GM18498 (cell line): ENCODE measurements at regions not wholly inside any gene's neighbourhood (a gene's known extent, or its start where the extent isn't known, plus 50 kb on each side); places are given as distances from the start of the nearest gene placed in this dataset.

Experiments
- ATAC-seq: cut with Tn5 transposase; IDR thresholded peaks from one replicate; pipeline ENCODE4 v1.9.1; 2021; ENCODE audit warnings: mild to moderate bottlenecking, moderate library complexity; ENCODE audit not compliant: unreplicated experiment

- no peak for ATAC-seq
Measured at GRCh38 chr4:41865306-41865980, 69.8 kb upstream of the TMEM33 start.

GRCh38 chr4:41859087-41859486 is 76.1 kb upstream of the TMEM33 start:
- ATAC-seq, result no peak

GRCh38 chr4:41857226-41857641 is 78.0 kb upstream of the TMEM33 start:
- ATAC-seq, result no peak

GRCh38 chr4:41856797-41857196 is 78.4 kb upstream of the TMEM33 start:
- ATAC-seq, result no peak

- ATAC-seq, result no peak
Measured at GRCh38 chr4:41853973-41854372, 81.3 kb upstream of the TMEM33 start.

GRCh38 chr4:41852229-41852628 is 83.0 kb upstream of the TMEM33 start:
- no peak for ATAC-seq

- ATAC-seq, result no peak
Measured at GRCh38 chr4:41851621-41852020, 83.6 kb upstream of the TMEM33 start.

- no peak for ATAC-seq
Measured at GRCh38 chr4:41844327-41844726, 90.9 kb upstream of the TMEM33 start.

GRCh38 chr4:41839916-41840854 is 91.7 kb upstream of the PHOX2B start:
- peak; percentile 65 for ATAC-seq

- no peak for ATAC-seq
Measured at GRCh38 chr4:41838590-41838989, 90.1 kb upstream of the PHOX2B start.

GRCh38 chr4:41835321-41835995 is 86.9 kb upstream of the PHOX2B start:
- ATAC-seq, result no peak

- no peak for ATAC-seq
Measured at GRCh38 chr4:41832961-41833360, 84.4 kb upstream of the PHOX2B start.

- no peak for ATAC-seq
Measured at GRCh38 chr4:41822325-41822724, 73.8 kb upstream of the PHOX2B start.

- ATAC-seq, result no peak
Measured at GRCh38 chr4:41820473-41820872, 71.9 kb upstream of the PHOX2B start.

- ATAC-seq, result no peak
Measured at GRCh38 chr4:41819621-41820020, 71.1 kb upstream of the PHOX2B start.

GRCh38 chr4:41815473-41815872 is 66.9 kb upstream of the PHOX2B start:
- ATAC-seq, result no peak

GRCh38 chr4:41814565-41814964 is 66.0 kb upstream of the PHOX2B start:
- no peak for ATAC-seq

- no peak for ATAC-seq
Measured at GRCh38 chr4:41806807-41807206, 58.3 kb upstream of the PHOX2B start.

- ATAC-seq, result no peak
Measured at GRCh38 chr4:41802590-41802989, 54.1 kb upstream of the PHOX2B start.

- no peak for ATAC-seq
Measured at GRCh38 chr4:41799126-41799525, 50.6 kb upstream of the PHOX2B start.
